CD4-positive, alpha-beta T cell treated with Interleukin-17A for 1 hour (primary cell): ENCODE measurements at regions not wholly inside any gene's neighbourhood (a gene's known extent, or its start where the extent isn't known, plus 50 kb on each side); places are given as distances from the start of the nearest gene placed in this dataset.

ENCODE experiments used
- DNase-seq: peaks from one replicate; pipeline ENCODE4 v3.0.0-alpha.2; 2020

DNA sequence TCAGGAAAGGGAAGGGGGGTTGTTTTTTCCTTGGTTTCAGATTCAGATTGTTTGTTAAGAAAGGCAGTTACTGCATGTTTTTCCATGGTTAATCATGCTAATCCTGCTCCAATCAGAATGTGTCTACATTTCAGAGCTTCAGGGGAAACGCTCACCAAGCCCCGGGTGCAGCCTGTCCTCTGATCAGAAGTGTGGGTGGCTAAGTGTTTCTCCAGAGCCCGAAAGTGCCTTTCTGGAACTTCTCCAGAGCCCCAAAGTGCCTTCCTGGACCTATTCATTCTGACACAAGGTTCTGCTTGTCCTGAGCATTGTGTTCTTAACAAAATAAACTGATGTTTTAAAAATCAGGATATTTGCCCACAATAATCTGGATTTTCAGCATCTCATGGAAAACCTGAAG is 359.0 kb upstream of the ZNF521 start:
- DNase-seq: no peak

DNA sequence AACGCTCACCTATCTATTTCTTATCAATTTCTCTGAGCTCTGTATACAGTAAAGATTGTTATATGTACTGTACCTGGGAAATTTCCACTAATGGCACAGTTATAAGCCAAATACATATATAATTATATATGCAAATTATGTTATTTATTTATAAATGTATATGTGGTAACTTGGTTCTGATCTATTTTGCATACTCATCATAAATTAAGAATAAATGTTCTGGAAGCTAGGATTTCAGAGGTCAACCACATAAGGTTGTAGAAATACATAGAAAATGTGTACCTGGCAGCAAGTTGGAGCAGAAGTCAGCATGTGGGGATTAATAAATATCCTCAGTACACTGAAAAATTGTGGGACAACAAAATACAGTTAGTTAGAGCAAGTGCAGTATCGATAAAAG is 353.7 kb upstream of the ZNF521 start:
- no peak for DNase-seq

DNA sequence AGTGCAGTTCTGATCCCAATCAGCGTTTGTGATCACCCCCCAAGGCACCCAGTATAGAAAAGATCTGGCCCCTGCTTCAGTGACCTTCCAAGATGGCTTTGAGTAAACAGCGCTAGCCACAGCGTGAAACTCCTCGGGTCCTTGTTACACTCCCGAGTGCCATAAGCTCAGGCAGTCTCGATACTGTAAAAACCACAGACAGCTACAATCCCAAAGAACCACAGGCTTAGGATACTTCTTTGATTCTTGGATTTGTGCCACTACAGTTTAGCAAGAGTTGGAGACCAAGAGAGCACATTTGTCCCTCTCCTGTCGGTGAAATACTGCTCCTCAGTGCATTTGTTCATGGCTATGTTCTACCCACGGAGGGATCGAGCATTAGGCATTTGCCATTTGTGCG is 352.5 kb upstream of the ZNF521 start:
- DNase-seq: no peak

DNA sequence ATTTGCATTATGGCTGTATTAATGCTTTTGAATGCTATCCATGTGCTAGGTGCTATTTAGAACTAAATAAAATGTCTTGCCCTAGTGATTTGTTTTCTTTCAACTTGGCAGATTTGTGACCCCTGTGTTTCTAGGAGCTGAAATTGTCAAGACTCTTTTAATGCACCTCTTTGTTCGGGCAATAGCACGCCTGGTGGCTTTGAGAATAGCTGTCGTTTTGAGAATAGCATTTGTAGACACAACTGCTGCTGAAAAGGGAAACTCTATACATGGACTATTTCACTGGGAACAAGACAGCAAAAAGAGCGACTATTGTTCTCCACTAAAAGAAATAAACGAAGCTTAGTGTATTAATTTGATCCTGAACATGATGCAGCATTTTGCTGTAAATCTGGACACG is 352.1 kb upstream of the ZNF521 start:
- no peak for DNase-seq

DNA sequence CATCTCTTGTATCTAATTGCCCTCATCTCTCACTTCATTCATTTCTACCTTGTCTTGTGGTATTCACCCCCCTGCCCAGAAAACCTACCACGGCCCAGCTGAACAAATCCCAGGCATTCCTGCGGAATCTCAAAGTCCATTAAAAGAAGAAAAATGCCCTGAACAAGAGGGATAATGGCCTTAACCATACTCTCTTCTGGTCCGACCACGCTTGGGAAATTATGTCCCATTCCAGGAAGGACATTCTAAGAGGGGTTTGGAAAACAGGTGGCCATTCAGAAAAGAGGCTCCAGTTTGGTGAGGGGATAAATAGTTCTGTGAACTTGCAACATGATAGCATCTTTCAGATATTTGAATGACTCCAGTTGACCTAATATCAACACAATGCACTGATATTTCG is 349.9 kb upstream of the ZNF521 start:
- no peak for DNase-seq

DNA sequence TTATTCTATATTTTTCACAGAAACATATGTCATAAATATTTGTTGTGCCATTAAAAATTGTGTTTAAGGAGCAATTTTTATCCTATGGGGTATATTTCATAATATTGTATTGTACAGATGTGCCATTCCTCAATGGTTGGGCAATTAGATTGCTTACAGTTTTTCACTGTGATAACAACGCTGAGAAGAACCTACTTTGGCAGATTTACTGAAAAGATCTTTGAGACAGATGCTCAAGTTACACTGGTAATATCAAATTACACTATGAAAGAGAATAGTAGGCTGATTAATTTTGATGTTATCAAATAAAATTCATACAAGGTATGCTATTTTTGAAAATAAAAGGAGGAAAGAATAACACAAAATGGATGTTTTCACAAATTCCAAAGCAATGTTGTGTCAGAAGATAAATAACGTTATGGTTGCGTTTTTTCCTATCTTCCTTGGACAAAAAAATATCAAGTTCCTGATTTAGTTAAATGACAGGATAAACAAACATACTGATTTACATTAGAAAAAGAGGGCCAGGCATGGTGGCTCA is 335.1 kb upstream of the ZNF521 start:
- DNase-seq: no peak

DNA sequence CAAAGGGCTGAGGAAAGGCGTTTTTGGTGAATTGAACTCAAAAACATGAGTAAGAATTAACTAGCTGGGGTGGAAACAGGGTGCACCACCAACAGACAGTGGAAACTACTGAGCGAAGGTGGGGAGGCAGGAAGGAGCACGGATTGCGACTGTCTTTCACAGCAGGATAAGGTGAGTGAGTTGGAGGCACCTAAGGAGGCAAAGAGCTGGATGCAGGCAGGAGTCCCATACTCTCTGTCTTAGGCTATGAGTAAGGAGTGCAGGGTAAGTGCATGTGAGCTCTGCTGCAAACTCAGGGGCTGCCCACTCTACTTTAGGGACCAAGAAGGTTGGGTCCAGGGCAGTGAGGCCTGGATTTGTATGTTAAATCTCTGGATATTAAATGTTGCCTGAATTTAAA is 333.1 kb upstream of the ZNF521 start:
- no peak for DNase-seq

DNA sequence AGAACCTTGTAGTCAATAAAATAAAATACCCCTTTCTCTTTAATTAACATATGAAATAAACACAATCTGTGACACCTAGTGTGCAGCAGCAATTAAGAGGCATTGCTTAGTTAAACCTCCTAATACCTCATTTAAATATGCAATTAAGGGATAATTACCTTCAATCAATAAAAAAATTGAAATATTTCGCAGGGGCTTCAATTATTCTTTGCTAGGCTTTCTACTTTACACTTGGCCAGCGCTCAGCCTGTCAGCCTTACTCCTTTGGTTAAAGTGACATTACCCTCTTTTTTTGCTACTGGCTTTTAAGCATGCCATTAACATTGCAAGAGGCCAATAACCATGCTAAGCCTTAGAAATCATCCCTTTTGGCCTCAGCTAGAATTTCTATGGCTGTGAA is 327.5 kb upstream of the ZNF521 start:
- no peak for DNase-seq

DNA sequence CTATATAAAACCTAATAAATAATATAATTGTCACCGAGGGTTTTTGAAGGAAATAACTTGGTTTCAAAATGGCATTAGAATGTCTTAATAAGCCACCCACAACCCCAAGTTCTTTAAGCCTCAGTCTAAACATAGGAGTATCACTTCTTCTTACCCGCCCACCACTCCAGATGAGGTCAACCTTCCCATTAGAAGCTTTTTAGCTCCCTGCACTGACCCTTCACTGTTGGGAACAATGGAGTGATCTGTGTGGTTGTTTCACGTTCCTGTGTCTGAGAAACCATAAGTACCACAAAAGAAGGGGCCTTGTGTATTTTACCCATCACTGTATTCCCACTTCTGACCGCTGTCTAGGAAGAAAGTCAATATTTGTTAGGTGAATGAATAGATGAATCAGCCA is 326.3 kb upstream of the ZNF521 start:
- no peak for DNase-seq

DNA sequence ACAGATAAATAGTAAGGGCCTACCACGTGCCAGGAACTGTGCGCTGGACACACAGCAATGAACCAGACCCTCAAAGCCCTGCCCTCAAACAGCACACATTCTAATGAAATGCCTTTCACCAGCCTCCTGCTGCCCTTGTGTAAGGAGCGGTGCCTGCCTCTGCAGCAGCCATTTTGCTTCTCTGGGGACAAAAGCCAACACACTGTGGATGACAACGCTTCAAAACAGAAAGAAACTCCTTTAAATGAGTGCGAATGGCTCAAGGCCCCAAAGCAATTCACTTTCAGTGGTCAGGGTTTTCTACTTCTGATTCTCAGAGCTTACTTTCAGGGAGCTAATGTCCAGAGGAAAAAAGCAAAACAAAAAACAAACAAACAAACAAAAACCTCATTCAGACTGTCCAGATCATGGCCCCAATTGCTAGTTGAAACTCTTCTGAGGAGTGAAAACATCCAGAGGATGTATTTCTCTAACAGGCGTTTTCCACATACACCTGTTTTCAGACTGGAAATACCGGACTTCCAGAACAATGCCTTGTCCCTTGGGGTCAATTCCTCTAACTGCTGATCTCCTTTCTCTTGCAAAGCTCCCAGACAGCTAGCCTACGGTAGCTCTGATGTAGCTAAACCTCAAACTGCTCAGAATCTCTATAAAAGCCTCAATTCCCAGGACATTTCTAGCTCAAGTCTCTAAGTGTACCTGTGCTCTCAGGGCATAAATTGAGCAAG is 323.3 kb upstream of the ZNF521 start:
- DNase-seq: no peak

DNA sequence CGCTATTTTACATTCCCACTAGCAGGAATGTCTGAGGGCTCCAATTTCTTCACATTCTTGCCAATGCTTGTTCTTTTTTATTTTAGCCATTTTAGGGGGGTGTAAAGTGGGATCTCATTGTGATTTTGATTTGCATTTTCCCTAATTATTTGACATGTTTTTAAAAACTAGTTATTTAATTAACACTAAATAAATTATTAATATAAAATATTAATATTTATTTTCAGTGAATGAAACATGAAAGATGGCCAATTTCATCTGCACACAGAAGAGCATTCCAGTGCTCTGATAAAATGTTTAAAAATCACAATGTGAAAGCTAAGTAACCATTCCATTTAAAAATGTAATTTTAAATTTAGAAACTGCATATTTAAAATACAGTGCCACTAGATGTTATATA is 322.2 kb upstream of the ZNF521 start:
- no peak for DNase-seq

DNA sequence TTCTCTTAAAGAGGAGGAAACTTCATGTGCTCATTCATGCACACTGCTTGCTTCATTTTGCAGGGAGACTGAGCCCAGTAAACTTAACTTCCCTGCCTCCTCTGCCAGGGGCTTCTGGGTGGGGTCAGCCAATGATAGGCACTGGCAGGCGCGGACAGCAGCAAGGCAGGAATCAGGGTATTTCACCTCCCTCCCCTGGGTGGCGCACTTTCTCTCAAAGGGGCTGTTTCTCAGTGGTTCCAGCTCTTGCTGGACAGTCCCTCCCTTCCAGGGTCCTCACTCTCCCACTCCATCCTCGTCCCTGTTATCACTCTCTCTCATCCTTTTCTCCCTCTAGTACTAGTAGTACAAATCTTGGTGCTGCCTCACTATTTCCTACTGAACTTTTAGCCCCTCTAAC is 320.5 kb upstream of the ZNF521 start:
- no peak for DNase-seq

DNA sequence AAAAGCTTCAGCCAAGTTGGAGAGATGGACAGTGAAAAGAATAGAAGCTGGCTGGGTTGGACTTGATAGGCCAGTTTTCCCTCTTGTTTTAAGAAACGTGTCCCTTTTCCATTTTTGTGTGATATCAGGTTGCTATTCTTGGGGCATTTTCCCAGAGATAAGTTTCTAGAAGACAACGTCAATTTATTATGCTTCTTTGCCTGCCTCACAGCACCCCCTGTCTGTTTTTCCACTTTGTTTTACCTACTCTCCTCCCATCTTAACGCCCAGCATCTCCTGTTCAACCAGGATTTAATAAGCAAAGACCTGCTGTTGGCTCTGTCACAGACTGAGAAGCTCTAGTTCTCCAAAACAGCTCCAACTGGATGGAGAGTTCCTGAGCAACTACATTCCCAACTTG is 317.8 kb upstream of the ZNF521 start:
- no peak for DNase-seq

DNA sequence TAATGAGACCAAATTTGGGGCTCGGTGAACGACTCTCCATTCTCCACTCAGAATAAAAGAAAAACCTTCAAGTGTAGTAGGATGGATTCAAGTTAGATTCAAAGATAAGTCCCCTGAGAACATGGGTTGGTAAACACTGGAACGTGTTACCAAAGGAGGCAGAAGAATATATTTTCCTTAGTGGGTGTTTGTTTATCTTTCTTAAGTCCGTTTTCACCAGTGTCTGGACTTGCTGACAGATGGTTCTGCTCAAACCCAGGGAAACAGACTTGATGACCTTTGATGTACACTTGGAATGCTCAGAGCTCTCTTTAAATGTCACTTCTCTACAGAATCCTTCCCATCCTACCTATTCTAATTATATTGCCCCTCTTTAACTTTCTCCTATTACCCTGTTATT is 310.3 kb upstream of the ZNF521 start:
- DNase-seq: no peak

DNA sequence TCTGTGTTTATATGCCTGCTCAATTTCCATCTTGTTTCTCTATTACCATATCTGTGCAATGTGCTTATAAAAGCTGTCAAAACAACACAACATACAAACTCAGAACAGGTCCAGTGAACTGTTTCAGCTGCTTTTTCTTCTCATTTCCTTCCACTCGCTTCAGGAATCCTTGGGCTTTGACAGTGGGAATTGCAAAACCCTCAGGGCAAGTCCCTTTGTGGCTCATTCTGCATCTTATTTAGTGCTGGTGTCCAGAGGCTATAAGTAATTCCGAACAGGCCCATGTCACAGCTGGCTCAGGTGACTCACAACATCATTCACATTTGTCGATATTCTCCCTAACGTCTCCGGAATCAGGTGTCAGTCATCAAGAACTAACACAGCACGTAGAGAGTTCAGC is 309.9 kb upstream of the ZNF521 start:
- DNase-seq: no peak

DNA sequence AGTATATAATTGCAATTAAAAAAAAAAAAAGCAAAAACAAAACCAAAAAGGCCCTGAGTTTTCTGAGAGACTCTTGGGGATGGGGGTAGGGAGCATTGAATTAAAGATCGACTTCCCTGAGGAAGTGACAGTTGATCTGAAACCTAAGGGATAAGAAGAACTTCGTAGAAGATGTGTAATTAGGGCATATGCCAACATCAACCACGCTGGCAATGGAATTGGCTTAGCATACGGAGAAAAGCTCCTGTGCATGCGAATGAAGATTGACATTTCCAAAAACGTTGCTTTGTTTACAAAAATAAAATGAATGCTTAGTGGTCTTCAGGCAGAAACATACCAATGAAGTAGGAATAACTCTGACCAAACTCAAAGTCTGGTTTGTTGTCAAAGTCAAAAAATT is 307.6 kb upstream of the ZNF521 start:
- DNase-seq: no peak

DNA sequence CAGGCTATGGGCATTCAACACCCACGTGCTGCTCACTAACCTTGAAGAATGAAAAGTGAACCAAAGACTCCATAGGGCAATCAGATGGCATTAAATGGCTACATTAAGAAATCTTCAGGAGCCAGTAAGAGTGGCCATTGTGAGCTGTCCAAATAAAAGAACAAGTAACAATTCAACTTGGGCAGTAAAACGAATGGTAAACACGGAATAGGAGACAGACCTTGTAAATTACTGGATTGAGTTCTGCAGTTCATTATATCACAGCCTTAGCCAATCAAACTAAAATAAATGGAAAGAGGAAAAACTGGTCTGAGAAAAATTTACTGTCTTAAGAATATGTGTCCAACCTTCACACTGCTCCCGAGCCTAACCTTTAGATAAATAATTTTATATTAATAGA is 306.5 kb upstream of the ZNF521 start:
- DNase-seq: no peak

DNA sequence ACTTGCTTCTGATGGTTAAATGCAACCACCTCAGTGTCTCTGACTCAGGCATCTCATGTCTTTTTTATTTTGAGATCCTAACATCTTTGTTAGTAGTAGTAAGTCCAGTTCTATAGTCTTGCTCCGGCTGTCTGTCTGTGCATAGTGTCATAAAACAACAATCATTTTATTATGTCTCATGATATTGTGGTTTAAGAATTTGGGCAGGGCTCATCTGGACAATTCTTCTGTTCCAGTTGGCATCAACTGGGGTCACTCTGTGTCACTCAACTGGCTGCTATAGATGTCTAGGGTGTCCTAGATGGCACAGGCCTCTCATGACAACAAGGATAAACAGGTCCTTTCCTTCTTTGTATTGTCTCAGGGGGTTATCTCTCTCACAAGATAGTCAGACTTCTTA is 299.6 kb upstream of the ZNF521 start:
- no peak for DNase-seq

DNA sequence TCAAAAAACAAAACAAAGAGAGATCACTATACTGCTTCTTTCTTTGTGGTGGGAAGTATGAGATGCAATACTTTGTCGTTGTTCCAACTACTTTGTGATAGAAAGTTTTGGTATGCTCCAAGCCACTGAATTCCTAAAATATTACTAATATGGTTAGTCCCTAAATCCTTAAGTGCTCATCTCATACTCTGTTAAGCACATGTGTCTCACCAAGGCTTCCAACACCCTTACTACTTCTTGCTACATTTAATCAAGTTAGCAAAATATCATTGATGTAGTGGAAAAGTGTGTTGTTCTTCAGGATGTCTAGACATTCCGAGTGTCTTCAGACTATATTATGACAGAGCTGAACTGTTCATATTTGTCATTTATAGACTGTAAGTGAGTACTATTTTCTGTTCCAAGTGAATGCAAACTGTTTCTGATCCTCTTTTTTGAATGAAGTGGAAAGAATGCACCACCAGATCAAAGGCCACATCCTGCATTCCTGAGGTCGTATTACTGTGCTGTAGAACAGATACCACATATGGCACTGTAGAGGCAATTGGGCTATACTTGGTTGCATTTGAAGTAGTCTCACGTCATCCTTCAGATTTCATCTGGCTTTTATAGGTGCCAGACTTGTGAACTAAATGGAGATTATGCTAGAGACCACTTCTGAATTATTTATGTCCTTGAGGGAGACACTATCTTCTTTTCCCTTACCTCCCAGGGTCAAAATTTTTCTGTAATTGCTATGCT is 298.4 kb upstream of the ZNF521 start:
- no peak for DNase-seq

DNA sequence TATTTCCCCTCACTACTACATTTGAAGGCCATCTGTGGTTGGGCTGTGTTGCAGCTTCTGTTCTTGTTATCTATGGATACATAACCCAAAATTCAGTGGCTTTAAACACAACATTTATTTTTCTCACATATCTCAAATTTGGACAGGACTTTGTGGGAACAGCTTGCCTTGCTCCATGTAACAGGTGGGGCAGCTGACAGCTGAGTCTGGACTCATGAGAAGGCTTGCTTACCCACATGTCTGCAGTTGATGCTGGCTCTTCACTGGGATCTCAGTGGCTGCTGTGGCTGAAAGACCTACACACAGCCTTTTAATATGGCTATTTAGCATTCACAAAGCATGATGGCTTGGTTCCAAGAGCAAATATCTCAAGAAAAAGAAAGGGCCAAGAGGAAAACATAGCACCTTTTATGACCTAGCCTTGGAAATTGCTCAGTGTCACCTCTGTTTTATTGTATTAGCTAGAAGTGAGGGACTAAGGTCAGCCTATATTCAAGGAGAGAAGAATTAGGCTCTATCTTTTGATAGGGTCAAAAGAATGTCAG is 296.8 kb upstream of the ZNF521 start:
- no peak for DNase-seq

DNA sequence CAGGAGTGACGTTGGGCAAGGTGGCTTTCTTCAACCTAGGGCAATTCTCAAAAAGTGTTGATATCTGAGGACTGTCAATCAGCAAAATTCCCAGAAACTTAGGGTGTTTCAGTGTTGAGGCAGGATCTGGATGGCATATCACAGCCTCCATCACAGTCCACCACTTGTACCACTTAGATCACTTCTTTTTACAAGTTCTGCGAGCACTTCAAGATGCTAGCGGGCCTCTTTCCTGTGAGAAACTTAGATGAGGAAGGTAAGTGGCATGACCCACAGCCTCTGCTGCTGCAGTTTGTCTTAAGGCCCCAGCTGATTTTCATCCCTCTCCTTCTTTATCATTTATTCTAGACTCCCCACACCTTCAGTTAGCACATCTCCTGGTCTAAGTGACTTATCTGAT is 295.4 kb upstream of the ZNF521 start:
- DNase-seq: no peak

DNA sequence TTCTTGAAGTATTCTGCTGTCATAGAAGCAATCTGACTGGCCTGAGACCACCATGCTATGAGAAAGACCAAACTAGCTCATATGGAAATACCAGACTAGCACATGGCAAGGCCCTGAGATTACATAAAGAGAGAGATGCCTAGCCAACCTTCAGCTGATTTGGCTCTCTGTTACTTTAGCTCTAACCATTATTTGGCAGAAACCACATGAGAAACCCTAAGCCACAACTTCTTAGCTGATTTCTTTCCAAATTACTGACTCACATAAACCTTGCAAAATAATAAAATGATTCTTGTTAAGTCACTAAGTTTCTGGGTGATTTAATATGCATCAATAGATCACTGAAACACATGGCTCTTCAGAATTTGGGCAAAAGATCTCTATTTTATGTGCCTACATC is 295.0 kb upstream of the ZNF521 start:
- DNase-seq: no peak

DNA sequence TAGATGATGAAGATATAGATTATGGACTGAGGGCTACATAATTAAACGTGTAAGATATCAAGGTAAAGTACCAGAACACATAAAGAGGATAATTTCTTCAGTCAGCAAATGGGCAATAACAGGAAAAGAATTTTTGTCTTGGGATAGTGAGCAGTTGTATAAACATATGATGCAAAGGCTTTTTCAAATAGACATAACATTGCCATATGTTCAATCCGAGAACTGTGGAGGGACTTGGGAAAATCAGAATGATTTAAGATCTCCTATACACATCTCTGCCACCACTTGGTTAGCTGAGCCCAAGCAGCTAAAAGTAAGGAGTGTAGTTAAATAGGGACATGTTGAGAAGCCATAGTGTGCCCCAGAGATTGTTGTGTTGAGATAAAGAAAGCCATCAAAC is 287.6 kb upstream of the ZNF521 start:
- DNase-seq: no peak

DNA sequence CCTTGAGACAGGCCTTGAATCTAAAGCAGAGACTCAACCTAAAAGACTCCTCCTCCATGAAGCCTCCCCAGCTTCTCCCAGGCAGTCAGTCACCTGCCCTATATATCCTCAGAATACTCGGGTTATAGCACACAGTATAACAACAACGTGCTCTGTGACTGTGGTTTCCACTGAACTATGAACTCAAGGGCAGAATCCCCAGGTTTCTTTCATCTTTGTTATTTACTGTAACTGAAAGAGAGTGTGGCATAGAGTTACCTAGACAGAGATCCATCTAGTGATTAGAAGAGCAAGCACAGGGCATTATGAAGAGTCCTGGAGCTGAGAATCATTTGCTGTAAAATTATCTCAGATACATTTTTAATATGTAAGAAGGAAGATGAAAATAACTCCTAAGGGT is 281.6 kb upstream of the ZNF521 start:
- DNase-seq: no peak
